HepG2 (cell line): ENCODE measurements at regions not wholly inside any gene's neighbourhood (a gene's known extent, or its start where the extent isn't known, plus 50 kb on each side); places are given as distances from the start of the nearest gene placed in this dataset.

Experiments used
- ATAC-seq: fragments of 200-7000 bp; cut with Tn5 transposase; 3 replicates; pipeline ENCODE4 v1.9.1; 2020; ENCODE audit warnings: mild to moderate bottlenecking, moderate library complexity
- BruUV-seq: library from RNA; stranded (reverse); fragments of 400-500 nt; replicated peaks from 2 replicates; lab custom pipeline; 2021; lab: Mats Ljungman, UMichigan
- CTCF ChIA-PET: fragments of 300-600 bp; formaldehyde crosslinking; extraction: SDS; loops from one replicate; lab custom pipeline; 2021; ENCODE audit warnings: low total read pairs, inconsistent platforms, low intra/inter-chr PET ratio; lab: Yijun Ruan, JAX
- POLR2A ChIA-PET: fragments of 350-600 bp; sonication (Branson Sonifier 250); formaldehyde crosslinking; loops from one replicate; lab custom pipeline; 2020; ENCODE audit warnings: antibody characterized with exemption, inconsistent platforms; lab: Yijun Ruan, JAX
- DNase-seq: peaks from one replicate; pipeline ENCODE4 v3.0.0-alpha.2; 2015; ENCODE audit warnings: low spot score
- FAIRE-seq: peaks from 3 replicates; lab custom pipeline; 2011; peaks lifted over from hg19 to GRCh38; lab: Jason Lieb, UNC
- H2AFZ ChIP-seq: one replicate; pipeline ENCODE4 v1.6.1; 2011; ENCODE audit warnings: low read length, inconsistent platforms
- H3K27ac ChIP-seq: fragments of 300-600 bp; 3 replicates; pipeline ENCODE4 v1.8.0; 2011; ENCODE audit warnings: mixed run types, mild to moderate bottlenecking, mixed read lengths, low read length, inconsistent platforms; ENCODE audit not compliant: insufficient read depth; ENCODE audit errors: extremely low read length
- H3K27me3 ChIP-seq, 2 experiments: fragments of 200-600 bp in 1 of 2; 2 replicates in 1 of 2; 3 replicates in 1 of 2; pipeline versions ENCODE4 v1.6.0 to v1.8.0; 2011; ENCODE audit warnings: low read length in 2 of 2, mild to moderate bottlenecking in 2 of 2, moderate library complexity in 2 of 2, inconsistent platforms in 1 of 2; ENCODE audit not compliant: insufficient read depth in 2 of 2, control insufficient read depth in 1 of 2
- H3K36me3 ChIP-seq, 2 experiments: fragments of 200-600 bp in 1 of 2; replicated peaks in 1 of 2; 2 replicates in 1 of 2; 3 replicates in 1 of 2; pipeline versions ENCODE4 v1.5.1 to v1.8.0; 2011; ENCODE audit warnings: low read length in 2 of 2, inconsistent platforms in 1 of 2; ENCODE audit not compliant: insufficient read depth in 2 of 2, control insufficient read depth in 1 of 2
- H3K4me1 ChIP-seq: 2 replicates; pipeline ENCODE4 v1.5.1; 2012; ENCODE audit warnings: low read length, inconsistent platforms; ENCODE audit not compliant: insufficient read depth
- H3K4me2 ChIP-seq: 2 replicates; pipeline ENCODE4 v1.6.0; 2011; ENCODE audit warnings: low read depth, low read length, inconsistent platforms
- H3K4me3 ChIP-seq, 3 experiments: fragments of 200-600 bp in 1 of 3; sonication (generic), shearing (Covaris generic) in 1 of 3; replicated peaks in 1 of 3; 2 replicates each; pipeline ENCODE4 v1.5.1; 2011 to 2016; ENCODE audit warnings: low read length in 3 of 3, inconsistent platforms in 2 of 3, low read depth in 2 of 3, mild to moderate bottlenecking in 2 of 3, control low read depth in 1 of 3, mixed read lengths in 1 of 3; ENCODE audit not compliant: insufficient read depth in 1 of 3
- H3K79me2 ChIP-seq: one replicate; pipeline ENCODE4 v1.6.1; 2011; ENCODE audit warnings: low read length, inconsistent platforms; ENCODE audit not compliant: insufficient read depth
- H3K9ac ChIP-seq: 2 replicates; pipeline ENCODE4 v1.6.0; 2011; ENCODE audit warnings: mild to moderate bottlenecking, low read depth, low read length, inconsistent platforms; ENCODE audit not compliant: insufficient read depth
- H3K9me3 ChIP-seq: 2 replicates; pipeline ENCODE4 v1.5.1; 2012; ENCODE audit warnings: mild to moderate bottlenecking, low read length
- H4K20me1 ChIP-seq: 2 replicates; pipeline ENCODE4 v1.6.0; 2011; ENCODE audit warnings: inconsistent platforms, mild to moderate bottlenecking, low read length, moderate library complexity; ENCODE audit not compliant: insufficient read depth
- MED8 ChIP-seq: sonication (generic); formaldehyde crosslinking; IDR thresholded peaks from 2 replicates; pipeline ENCODE4 v1.8.1; 2023; ENCODE audit warnings: mild to moderate bottlenecking, missing genetic modification reagents; ENCODE audit not compliant: insufficient replicate concordance
- SATB2 ChIP-seq: sonication (generic); formaldehyde crosslinking; IDR thresholded peaks from 2 replicates; pipeline ENCODE4 v1.5.0; 2020; ENCODE audit warnings: missing genetic modification reagents
- SOX13 ChIP-seq, 3 experiments: fragments of 450-650 bp in 1 of 3; sonication (generic) in 1 of 3; formaldehyde crosslinking in 1 of 3; IDR thresholded peaks in 2 of 3; conservative IDR thresholded peaks in 1 of 3; 2 replicates each; pipeline versions ENCODE4 v1.5.0 to v1.6.1; 2016 to 2020; ENCODE audit warnings: antibody characterized with exemption in 1 of 3, mild to moderate bottlenecking in 1 of 3, missing compliant biosample characterization in 1 of 3, missing genetic modification reagents in 1 of 3, moderate library complexity in 1 of 3
- STAG1 ChIP-seq: sonication (generic); formaldehyde crosslinking; IDR thresholded peaks from 2 replicates; pipeline ENCODE4 v1.4.0; 2020; ENCODE audit warnings: missing genetic modification reagents
- THYN1 ChIP-seq: sonication (generic); formaldehyde crosslinking; IDR thresholded peaks from 2 replicates; pipeline ENCODE4 v1.8.1; 2023; ENCODE audit warnings: low read depth, mild to moderate bottlenecking, moderate library complexity, missing genetic modification reagents, borderline replicate concordance
- ZNF607 ChIP-seq: sonication (generic); formaldehyde crosslinking; IDR thresholded peaks from 2 replicates; pipeline ENCODE4 v1.5.1; 2020; ENCODE audit warnings: missing genetic modification reagents, mild to moderate bottlenecking, borderline replicate concordance
- ZNF800 ChIP-seq: sonication (generic); formaldehyde crosslinking; IDR thresholded peaks from 2 replicates; pipeline ENCODE4 v1.4.0; 2020; ENCODE audit warnings: missing genetic modification reagents
- ZSCAN29 ChIP-seq: sonication (generic); formaldehyde crosslinking; conservative IDR thresholded peaks from 2 replicates; pipeline ENCODE4 v1.4.0; 2020; ENCODE audit warnings: mild to moderate bottlenecking, missing genetic modification reagents
- WGBS: methylation state at CpG from one replicate; pipeline ENCODE4 v1.1.6; 2017; ENCODE audit warnings: low lambda C conversion rate; 5-methylcytosine and 5-hydroxymethylcytosine counted together
- in situ Hi-C: cut with HindIII; loops from 2 replicates; pipeline ENCODE4 v1.10.0; 2017; ENCODE audit warnings: low pct_unique_long_range_greater_than_20kb; ENCODE audit not compliant: extremely low pct_ligation_motif_present
- intact Hi-C: fragments of 100-400 bp; cut with micrococcal nuclease; formaldehyde crosslinking; loops from one replicate; pipeline ENCODE4 v1.10.0; 2022; ENCODE audit not compliant: unreplicated experiment

- TF ChIP-seq ZSCAN29 (CRISPR knock-in tag) = no peak
These were observed 960.0 kb downstream of the DIPK2A start (continued) for GRCh38 chr3:144931590-144931989.

GRCh38 chr3:144942093-144942837, 970.6 kb downstream of the DIPK2A start:
- WGBS = 23% methylated on average over 3 of the region's 3 CpGs
- DNase-seq (no peak), FAIRE-seq (no peak), ATAC-seq (no peak)
- Histone ChIP-seq H3K9ac (no peak overlapping the region), H3K79me2 (no peaks in the 10 kb centered on the region), H3K4me3 (no peak overlapping the region), H4K20me1 (no peaks in the 10 kb centered on the region), H3K4me1 (no peaks in the 10 kb centered on the region), H3K27me3 (no peaks in the 10 kb centered on the region)
- BruUV-seq = no TSS peak
- intact Hi-C loops = no loop called here
- CTCF ChIA-PET = no interaction called here
- POLR2A ChIA-PET = no interaction called here
- TF ChIP-seq ZNF607 = no peak
- no peak for TF ChIP-seq SATB2 (CRISPR knock-in tag)
- no peak for TF ChIP-seq SOX13 (IDR thresholded peaks at IDR 0.05)
- no peak for TF ChIP-seq SOX13 (CRISPR knock-in tag; conservative IDR thresholded peaks at IDR 0.05 in 1 of 2, IDR thresholded peaks at IDR 0.05 in 1 of 2)
- TF ChIP-seq THYN1 (CRISPR knock-in tag) = no peak
- TF ChIP-seq ZNF800 (CRISPR knock-in tag) = no peak
- TF ChIP-seq STAG1 (CRISPR knock-in tag) = no peak
- no peak for TF ChIP-seq MED8 (CRISPR knock-in tag)
- TF ChIP-seq, all 625 proteins: peak for 0
- Histone ChIP-seq H3K4me2 (no peak overlapping the region), H3K9me3 (peaks cover 32% of the 10 kb centered on the region), H2AFZ (no peak overlapping the region), H3K27ac (no peak overlapping the region), H3K36me3 (no peaks in the 10 kb centered on the region)
- in situ Hi-C loops = no loop called here
